Endothelial cell of hepatic sinusoid (primary cell): ENCODE measurements at regions not wholly inside any gene's neighbourhood (a gene's known extent, or its start where the extent isn't known, plus 50 kb on each side); places are given as distances from the start of the nearest gene placed in this dataset.

Experiments
- in situ Hi-C: cut with HindIII; loops from 2 replicates; pipeline ENCODE4 v1.10.0; 2017; ENCODE audit warnings: low sequenced_read_pairs

DNA sequence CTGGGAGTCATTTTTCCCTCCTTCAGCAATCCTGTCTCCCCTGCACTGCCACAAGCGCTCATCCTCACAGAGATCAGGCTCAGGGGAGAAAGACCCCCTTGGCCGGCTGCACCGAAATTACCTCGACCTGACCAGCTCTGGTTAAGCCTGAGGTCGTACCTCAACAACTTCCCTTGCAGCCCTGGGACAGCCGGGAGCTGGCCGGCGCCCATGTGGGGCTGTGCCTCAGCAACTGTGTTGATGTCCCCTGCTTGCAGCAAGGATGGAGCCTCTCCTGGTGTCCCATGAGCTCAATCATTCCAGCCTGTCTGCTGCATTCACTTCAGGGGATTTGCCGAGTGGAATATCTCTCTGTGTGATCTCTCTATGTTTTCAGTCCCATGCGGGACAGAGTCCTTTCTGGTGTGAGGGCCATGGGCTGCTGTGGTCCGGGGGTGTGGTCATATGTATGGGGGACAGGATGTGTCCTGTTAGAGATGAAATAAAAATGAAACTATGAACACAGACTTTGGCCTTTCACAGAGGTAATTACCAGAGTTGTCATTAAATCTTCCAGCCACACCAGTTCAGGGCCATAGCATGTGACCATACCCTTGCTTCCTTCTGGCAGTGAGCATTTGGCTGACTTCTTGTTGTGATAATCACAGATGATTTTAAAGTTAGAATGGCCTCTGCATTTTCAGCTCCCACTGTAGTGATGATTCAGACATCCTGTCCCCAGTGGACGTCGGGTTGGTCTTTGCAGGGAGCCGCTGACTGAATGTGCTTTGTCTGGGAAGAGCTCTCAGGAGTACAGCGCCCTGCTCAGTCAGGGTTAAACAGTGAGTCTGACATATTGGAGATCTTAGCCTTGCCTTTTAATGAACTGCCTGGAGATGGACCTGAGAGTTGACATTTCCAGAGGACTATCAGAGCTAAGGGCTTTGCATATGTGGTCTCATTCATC is 405.9 kb downstream of the AACS start:
- in situ Hi-C loops, result no loop called here

DNA sequence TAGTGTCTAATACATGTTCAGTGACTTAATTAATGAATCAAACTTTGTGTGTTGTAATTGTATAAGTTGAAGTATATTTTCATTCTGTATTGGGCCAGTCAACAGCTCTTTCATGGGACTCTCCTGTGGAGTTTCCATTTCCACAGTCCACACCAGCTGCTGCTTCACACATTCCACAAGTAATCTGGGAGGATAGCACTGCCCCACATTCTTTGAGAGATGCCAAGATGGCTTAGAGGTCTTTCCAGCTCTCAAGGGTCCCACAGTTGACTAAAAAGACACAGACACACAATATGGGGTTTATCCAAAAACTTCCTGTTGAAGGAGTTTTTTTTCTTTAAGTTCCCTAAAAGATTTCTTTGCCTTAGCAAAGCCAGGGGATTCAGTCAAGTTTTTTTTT is 408.3 kb downstream of the AACS start:
- in situ Hi-C loops, result no loop called here

- in situ Hi-C loops, result no loop called here
These were observed 422.1 kb downstream of the AACS start for GRCh38 chr12:125487336-125487735.

GRCh38 chr12:125491553-125491952 is 426.3 kb downstream of the AACS start:
- in situ Hi-C loops, result no loop called here

DNA sequence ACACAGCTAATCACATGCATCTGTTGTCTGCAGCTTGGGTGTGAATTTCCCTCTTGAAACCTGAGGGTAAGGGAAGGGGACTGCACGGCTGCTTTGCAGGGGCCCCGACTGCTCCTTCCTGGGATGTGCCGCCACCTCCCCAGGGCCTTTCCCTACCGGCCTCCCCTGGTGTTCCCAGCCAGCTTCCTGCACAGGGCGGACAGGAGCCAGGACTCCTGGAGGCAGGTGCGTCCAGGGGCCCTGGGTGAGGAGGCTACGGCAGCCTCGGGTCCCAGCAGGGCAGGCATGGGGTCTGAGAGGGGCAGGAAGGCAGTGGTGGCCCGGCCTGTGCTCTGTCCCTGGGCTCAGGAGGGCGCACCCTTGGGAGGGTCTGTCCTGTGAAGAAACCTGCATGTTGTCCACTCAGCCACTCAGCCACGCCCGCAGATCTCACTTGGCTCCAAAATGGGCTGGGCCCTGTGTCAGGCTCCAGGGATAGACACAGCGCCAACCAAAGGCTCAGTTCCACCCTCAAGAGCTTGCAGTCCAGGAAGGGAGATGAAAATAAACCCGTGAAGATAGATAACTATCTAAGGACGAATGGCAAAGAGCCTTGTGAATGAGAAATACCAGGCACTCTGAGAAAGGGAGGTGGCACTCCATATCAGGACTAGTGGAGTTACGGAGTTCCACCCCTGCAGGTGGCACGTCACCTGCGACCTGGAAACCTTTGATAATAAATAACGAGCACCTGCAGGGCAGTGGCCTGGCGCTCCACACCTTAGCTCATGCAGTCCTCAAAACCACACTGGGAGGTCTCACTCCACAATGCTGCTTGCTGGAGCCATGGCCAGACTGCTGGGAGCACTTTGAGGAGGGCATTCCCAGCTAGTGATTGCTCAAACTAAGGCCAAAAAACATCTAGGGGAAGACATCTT is 427.4 kb downstream of the AACS start:
- in situ Hi-C loops, result no loop called here

GRCh38 chr12:125493704-125494308 is 428.6 kb downstream of the AACS start:
- in situ Hi-C loops, result no loop called here

- in situ Hi-C loops, result no loop called here
These were observed 437.9 kb downstream of the AACS start for GRCh38 chr12:125503128-125503527.

DNA sequence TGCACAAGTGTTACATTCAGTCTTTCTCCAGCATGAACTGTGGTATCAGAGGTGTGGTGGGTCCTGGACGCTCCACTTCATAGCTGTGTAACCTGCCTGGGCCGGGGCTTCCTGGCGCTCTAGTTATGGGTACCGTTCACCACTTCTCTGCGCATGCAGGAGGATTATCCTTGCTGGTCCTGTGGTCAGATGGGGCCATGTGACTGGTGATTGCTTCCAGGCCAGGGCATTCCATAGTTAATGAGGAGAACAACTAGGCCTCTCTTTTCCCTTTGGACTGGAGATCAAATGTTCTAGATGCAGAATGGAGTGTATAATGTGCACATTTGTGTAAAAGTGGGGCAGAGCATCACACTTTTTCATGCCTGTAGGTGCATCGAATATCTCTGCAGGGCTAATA is 444.0 kb downstream of the AACS start:
- in situ Hi-C loops, result no loop called here

DNA sequence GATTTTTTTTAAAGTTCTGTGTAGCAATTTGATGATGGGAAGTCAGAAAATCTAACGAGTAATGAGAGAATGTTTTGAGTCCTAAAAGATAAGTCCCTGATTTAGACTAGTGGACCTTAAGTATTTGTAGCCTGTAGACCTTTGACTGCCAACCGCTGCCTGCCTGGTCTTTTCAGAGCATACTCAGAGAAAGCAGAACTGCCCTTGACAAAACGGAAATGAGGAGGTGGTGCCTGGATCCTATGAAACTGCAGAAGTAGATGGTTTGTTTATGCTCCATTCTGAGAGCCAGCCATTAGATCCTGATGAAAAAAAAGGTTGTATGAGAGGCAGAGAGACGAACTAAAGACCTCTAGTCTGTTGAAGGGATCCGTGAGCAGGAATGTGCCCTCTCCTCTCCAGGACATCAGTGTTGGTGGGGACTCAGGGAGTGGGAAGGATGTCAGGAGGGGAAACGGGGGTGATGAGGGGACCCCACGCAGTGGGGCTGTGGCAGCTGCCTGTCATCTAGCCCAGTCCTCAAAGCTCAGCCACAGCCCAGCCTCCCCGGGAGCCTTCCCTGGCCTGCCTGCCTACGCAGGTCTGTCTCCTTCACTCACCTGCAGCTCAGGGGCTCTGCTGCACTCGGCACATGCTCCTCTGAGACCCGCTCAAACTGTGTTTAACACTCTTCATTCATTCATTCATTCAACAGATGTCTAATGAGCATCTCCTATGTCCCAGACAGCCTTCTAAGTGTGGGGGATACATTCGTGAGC is 447.5 kb downstream of the AACS start:
- in situ Hi-C loops, result no loop called here

DNA sequence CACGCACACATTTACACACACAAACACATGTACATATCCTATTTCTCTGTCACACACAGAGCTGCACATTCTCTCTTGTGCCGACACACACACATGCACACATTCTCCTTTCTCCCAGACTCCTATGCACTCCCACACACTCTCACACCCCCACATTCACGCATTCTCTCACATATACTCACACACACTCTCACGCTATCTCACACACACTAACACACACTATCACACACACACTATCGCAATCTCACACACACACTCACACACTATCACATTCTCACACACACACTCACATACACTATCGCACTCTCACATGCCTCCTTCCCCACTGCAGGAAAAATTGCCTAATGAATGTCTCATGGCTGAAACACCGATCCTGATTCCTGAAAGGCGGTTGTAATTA is 450.7 kb downstream of the AACS start:
- in situ Hi-C loops, result no loop called here

DNA sequence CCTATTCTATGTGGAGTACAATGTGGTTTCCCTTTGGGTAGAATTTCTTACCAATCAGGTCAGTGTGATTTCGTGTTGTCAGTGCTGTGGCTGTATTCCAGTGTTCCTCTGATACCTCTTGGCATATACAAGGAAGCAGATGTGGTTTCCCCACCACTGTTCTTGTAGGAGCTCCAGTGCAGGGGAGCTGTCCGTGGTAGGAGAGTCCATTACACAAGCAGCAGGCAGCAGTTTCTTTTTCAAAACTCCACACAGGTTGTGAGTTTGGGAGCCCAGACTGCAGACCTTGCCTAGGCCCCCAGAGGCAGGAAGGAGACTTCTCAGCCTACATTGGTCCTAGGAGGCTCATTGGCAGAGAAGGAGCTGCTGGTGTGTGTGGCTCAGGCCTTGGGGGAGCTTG is 452.8 kb downstream of the AACS start:
- in situ Hi-C loops, result no loop called here

DNA sequence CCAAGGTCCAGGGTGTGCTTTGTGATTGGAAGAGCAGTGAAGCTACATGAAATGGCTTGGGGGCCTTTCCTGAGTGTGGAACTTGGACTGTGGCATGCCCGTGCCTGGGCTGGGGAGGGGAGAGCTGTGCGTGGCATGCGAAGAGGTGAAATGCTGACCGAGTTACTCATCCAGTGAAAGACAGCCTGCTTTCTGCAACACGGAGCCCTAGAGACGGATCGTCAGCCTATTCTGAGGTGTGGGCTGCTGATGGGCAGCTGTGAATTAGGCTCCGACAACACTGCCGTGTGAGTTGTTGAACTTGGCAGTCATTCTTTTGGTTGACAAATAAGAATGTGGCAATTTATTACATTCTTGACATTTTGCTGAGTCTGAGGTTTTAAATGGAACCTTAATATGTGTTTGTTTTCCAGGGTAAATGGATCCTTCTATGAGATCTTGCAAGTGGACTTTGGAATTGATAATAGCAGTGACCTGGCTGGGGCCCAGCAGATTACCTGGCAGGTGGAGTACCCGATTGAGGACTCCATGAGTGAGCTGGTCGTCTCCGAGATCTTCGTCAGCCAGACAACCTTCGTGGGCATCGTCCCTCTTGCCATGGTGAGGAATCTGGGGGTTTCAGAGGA is 453.9 kb downstream of the AACS start:
- in situ Hi-C loops, result no loop called here

DNA sequence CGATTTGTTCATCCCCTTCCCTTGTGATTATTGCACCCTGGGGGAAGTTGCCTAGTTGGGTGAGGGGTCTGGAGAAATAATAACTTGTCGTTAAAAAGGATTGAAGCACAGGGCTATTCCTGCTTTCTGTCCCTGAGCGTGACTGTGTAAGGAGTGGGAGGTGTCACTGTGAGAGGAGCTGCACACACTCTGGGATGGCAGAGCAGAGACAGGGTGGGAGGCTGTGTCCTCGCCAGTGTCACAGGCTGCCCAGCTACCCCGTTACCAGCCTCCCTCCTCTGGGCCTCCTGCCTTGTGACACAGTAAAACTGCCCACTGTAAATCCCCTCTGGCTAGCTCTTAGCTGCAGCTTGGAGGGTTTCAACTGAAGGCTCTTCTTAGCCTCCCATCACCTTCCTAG is 460.6 kb downstream of the AACS start:
- in situ Hi-C loops, result no loop called here

- in situ Hi-C loops, result no loop called here
These were observed 463.0 kb downstream of the AACS start for GRCh38 chr12:125528281-125528680.

DNA sequence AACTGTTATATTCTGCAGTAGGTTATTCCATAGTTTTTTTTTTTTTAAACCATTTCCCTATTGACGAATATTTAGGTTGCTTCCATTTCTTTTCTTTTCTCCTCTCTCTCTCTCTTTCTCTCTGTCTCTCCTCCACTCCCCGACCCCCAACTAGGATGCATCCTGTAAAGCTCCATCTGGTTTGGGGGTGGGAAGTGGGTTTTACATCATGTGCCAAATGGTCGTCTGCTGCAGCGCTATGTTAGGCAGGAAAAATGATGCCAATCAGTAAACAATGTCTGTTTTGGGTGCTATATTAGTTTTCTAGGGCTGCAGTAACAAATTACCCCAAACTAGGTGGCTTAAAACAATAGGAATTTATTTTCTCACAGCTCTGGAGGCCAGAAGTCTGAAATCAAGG is 465.0 kb downstream of the AACS start:
- in situ Hi-C loops, result no loop called here

DNA sequence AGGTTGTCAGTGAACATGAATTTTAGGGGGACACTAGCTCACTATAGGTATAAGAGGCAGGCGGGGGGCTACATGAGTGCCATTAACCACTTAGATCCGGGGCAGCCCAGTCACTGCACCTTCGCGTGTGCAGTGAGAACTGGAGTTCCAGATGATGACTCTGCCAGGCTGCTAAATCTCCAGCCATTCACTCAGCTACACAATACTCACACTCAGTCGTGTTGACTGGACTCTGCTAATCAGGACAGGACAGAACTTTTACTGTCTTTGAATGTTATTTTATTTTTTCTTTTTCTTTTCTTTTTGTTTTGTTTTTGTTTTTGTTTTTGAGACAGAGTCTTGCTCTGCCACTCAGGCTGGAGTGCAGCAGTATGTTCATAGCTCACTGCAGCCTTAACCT is 465.6 kb downstream of the AACS start:
- in situ Hi-C loops, result no loop called here

- in situ Hi-C loops, result no loop called here
These were observed 466.3 kb downstream of the AACS start for GRCh38 chr12:125531574-125531973.

DNA sequence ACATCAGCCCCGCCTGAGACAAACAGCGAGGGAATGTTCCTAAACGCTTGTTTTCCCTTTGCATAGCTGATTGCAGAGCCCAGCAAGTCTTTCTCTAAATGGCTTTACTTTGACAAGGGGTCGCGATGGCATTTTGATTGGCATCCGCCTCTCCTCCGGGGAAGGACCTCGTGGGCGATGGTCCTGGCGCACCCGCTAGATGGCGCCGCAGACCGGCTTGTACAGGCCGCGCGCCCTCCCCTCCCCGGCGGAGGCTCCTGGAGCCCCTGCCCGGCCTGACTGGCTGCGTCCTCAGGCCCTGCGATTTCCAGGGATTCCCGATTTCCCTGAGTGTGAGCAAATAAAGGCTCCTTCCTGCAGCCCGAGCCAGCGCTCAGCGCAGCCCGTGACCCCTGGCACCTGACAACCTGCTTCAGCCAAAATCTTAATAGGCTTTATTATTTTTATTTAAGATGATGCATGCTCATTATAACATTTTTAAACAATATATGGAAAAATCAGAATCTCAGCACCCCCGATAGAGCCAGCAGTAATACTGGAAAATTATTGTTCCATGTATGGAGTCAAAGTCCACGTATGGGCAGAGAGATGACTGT is 468.3 kb downstream of the AACS start:
- in situ Hi-C loops, result no loop called here

DNA sequence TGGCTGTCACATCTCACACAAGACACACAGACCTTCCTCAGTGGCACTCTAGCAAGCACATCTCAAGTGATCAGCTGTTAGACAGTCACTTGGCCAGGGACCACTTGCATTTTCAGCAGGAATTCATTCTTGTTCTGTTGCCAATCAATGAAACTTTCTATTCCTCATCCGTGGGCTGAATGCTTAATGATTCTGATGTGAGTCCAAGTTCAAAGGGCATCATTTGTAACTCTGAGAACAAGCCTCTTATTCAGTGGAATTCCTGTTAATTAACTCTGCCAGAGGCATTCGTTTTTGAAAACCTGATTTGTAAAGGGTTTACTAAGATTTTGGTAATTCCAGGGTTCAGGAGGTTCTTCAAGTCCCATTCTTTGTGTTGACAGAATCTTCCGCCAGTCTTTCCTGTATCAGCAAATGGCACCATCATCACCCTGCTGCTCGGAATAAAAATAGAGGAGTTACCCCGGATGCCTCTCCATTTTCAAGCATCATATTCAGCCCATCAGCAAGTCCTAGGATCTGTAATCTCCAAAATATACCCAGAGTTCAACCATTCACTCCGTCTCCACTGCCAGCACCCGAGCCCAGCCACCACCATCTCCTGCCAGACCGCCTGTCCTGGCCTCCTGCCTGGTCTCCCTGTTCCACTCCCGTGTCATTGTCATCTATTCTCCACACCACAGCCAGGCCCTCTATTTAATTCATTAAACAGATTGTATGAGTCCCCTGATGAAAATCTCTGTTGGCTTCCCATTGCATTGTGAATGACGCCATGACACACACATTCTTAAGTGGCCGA is 473.4 kb downstream of the AACS start:
- in situ Hi-C loops, result no loop called here
